SK-N-SH treated with all-trans-retinoic acid at 6 μM for 48 hours (cell line): ENCODE measurements at regions not wholly inside any gene's neighbourhood (a gene's known extent, or its start where the extent isn't known, plus 50 kb on each side); places are given as distances from the start of the nearest gene placed in this dataset.

Experiments used
- BACH2 ChIP-seq: fragments of 250-450 bp; sonication (Bioruptor Pico); IDR thresholded peaks from 2 replicates; pipeline ENCODE4 v1.9.0; 2021; ENCODE audit warnings: mild to moderate bottlenecking, borderline replicate concordance
- ISL1 ChIP-seq: fragments of 250-450 bp; sonication (Bioruptor Pico); IDR thresholded peaks from 2 replicates; pipeline ENCODE4 v2.1.2; 2022; ENCODE audit warnings: mild to moderate bottlenecking, moderate library complexity
- PATZ1 ChIP-seq: fragments of 250-450 bp; sonication (Bioruptor Pico); IDR thresholded peaks from 2 replicates; pipeline ENCODE4 v1.8.0; 2020; ENCODE audit warnings: mild to moderate bottlenecking, moderate library complexity, borderline replicate concordance
- PPARA ChIP-seq: fragments of 250-450 bp; sonication (Bioruptor Pico); IDR thresholded peaks from 2 replicates; pipeline ENCODE4 v1.5.0; 2020; ENCODE audit warnings: mild to moderate bottlenecking, borderline replicate concordance
- RARB ChIP-seq: fragments of 250-450 bp; sonication (Bioruptor Pico); IDR thresholded peaks from 2 replicates; pipeline ENCODE4 v1.8.0; 2021; ENCODE audit warnings: mild to moderate bottlenecking, moderate library complexity
- SNAI2 ChIP-seq: fragments of 250-450 bp; sonication (Bioruptor Pico); IDR thresholded peaks from 2 replicates; pipeline ENCODE4 v1.5.0; 2020; ENCODE audit warnings: mild to moderate bottlenecking, moderate library complexity
- TCF4 ChIP-seq: fragments of 250-450 bp; sonication (Bioruptor Pico); IDR thresholded peaks from 2 replicates; pipeline ENCODE4 v1.8.0; 2021; ENCODE audit warnings: mild to moderate bottlenecking, moderate library complexity, borderline replicate concordance
- TOX ChIP-seq: fragments of 250-450 bp; sonication (Bioruptor Pico); IDR thresholded peaks from 2 replicates; pipeline ENCODE4 v1.8.0; 2021; ENCODE audit warnings: mild to moderate bottlenecking, moderate library complexity, borderline replicate concordance
- ZC3H10 ChIP-seq: fragments of 250-450 bp; sonication (Bioruptor Pico); IDR thresholded peaks from 2 replicates; pipeline ENCODE4 v1.5.1; 2021; ENCODE audit warnings: mild to moderate bottlenecking, moderate library complexity
- TF ChIP-seq, protein P1 (sequence below): fragments of 250-450 bp; sonication (Bioruptor Pico); IDR thresholded peaks from 2 replicates; pipeline ENCODE4 v1.5.1; 2020; ENCODE audit warnings: low read depth, mild to moderate bottlenecking, moderate library complexity

GRCh38 chr6:119749335-119749734 is 399.8 kb upstream of the MAN1A1 start:
- no peak for TF ChIP-seq PATZ1 (CRISPR knock-in tag)
- no peak for TF ChIP-seq SNAI2 (CRISPR knock-in tag)
- TF ChIP-seq RARB (CRISPR knock-in tag), result no peak
- TF ChIP-seq, protein P1, sequence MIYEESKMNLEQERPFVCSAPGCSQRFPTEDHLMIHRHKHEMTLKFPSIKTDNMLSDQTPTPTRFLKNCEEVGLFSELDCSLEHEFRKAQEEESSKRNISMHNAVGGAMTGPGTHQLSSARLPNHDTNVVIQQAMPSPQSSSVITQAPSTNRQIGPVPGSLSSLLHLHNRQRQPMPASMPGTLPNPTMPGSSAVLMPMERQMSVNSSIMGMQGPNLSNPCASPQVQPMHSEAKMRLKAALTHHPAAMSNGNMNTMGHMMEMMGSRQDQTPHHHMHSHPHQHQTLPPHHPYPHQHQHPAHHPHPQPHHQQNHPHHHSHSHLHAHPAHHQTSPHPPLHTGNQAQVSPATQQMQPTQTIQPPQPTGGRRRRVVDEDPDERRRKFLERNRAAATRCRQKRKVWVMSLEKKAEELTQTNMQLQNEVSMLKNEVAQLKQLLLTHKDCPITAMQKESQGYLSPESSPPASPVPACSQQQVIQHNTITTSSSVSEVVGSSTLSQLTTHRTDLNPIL (CRISPR knock-in tag), result no peak
- TF ChIP-seq ZC3H10 (CRISPR knock-in tag), result no peak
- TF ChIP-seq PPARA (CRISPR knock-in tag), result no peak
- TF ChIP-seq BACH2 (CRISPR knock-in tag), result no peak
- TF ChIP-seq ISL1 (CRISPR knock-in tag), result no peak
- no peak for TF ChIP-seq TOX (CRISPR knock-in tag)
- no peak for TF ChIP-seq TCF4 (CRISPR knock-in tag)
